ENCODE measurements at regions not wholly inside any gene's neighbourhood (a gene's known extent, or its start where the extent isn't known, plus 50 kb on each side); places are given as distances from the start of the nearest gene placed in this dataset.

DNA sequence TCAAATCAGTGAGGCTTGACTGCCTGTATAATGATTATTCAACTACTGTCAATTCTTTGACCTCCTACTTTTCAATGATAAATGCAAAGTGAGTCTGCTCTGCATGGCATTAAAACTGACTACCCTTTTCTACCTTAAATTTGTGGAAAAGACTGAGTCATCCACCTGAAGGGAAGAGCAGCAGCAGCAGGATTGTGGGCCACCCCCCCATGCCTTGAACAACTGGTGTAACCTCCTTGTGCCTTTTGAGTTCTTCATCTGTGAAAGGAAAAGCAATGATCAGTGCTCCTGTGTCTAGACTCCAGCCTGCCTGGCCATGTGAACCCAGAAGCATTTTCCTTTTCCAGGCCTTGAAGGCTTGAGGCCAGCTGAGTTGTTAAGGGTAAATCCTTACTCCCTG, 102.9 kb downstream of the OSR1 start:
- intact Hi-C loops (cut with DNase I): no loop called here
- no peak for ATAC-seq
- H3K4me1 ChIP-seq: peaks cover 0 to 9% (median 0%) of the 10 kb centered on the region in 12 donors
- H3K9me3 ChIP-seq: peaks cover 0 to 10% (median 0%) of the 10 kb centered on the region in 12 donors
- TF ChIP-seq POLR2A (IDR thresholded peaks at IDR 0.05): no peak
- TF ChIP-seq, protein P1, sequence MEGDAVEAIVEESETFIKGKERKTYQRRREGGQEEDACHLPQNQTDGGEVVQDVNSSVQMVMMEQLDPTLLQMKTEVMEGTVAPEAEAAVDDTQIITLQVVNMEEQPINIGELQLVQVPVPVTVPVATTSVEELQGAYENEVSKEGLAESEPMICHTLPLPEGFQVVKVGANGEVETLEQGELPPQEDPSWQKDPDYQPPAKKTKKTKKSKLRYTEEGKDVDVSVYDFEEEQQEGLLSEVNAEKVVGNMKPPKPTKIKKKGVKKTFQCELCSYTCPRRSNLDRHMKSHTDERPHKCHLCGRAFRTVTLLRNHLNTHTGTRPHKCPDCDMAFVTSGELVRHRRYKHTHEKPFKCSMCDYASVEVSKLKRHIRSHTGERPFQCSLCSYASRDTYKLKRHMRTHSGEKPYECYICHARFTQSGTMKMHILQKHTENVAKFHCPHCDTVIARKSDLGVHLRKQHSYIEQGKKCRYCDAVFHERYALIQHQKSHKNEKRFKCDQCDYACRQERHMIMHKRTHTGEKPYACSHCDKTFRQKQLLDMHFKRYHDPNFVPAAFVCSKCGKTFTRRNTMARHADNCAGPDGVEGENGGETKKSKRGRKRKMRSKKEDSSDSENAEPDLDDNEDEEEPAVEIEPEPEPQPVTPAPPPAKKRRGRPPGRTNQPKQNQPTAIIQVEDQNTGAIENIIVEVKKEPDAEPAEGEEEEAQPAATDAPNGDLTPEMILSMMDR (IDR thresholded peaks at IDR 0.05): no peak
- H3K27ac ChIP-seq: no peak overlapping the region
- DNase-seq: no peak
- H3K27me3 ChIP-seq: no peaks in the 10 kb centered on the region
- no peaks in the 10 kb centered on the region for H3K36me3 ChIP-seq
- H3K4me3 ChIP-seq: no peak overlapping the region

DNA sequence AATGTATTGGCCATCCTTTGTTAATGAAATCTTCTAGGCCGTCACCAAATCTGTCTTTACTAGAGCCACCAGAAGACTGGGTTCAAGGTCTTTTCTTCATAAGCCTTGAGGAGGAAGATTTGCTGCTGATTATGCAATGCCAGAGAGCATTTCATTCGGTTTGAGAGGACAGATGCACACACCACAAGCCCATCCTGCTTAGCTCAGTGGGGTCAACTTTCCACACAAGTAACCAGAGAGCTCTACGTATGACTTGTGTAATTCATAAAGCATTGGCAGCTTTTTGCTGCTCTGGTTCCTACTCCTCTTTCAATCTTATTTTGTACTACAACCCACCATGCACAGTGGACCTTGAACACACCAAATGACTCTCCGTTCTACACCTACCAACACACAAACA, 106.9 kb downstream of the OSR1 start:
- no peak overlapping the region for H3K4me3 ChIP-seq
- peaks cover 0 to 10% (median 0%) of the 10 kb centered on the region in 12 donors for H3K4me1 ChIP-seq
- ATAC-seq (no peak), DNase-seq (no peak)
- WGBS, 4 donors: 81 to 86% (median 83%) methylated on average over 4 of the region's 4 CpGs
- no peak overlapping the region for H3K27ac ChIP-seq
- intact Hi-C loops (cut with DNase I): no loop called here
- H3K27me3 ChIP-seq: no peaks in the 10 kb centered on the region
- H3K36me3 ChIP-seq: no peaks in the 10 kb centered on the region
- no peak for TF ChIP-seq POLR2A (IDR thresholded peaks at IDR 0.05)
- TF ChIP-seq, protein P1 (IDR thresholded peaks at IDR 0.05): no peak
- no peaks in the 10 kb centered on the region for H3K9me3 ChIP-seq

DNA sequence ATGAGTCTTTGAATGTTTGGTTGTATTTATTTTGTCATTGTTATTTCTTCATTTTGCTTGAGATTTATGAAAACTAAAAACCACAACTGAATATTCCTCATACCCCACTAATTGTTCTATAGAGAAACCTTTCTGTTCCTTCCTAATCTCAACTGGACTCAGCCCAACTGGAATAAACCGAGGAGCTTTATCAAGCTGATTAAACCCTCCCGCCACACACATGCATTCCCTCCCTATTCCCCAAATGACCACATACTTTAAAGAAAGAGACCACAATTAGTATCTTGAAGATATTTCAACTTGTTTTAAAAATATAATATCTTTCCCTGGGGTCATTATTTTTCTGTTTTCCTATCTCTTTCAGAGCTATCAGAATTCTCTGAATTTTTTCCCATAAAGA, 107.5 kb downstream of the OSR1 start:
- H3K4me1 ChIP-seq: peaks cover 0 to 7% (median 0%) of the 10 kb centered on the region in 12 donors
- no peak overlapping the region for H3K4me3 ChIP-seq
- no peaks in the 10 kb centered on the region for H3K36me3 ChIP-seq
- no peaks in the 10 kb centered on the region for H3K9me3 ChIP-seq
- ATAC-seq (no peak), DNase-seq (no peak)
- WGBS, 4 donors: 15 to 33% (median 25%) methylated on average over 2 of the region's 2 CpGs
- intact Hi-C loops (cut with DNase I): no loop called here
- no peak overlapping the region for H3K27ac ChIP-seq
- TF ChIP-seq, protein P1 (IDR thresholded peaks at IDR 0.05): no peak
- no peak for TF ChIP-seq POLR2A (IDR thresholded peaks at IDR 0.05)
- H3K27me3 ChIP-seq: no peaks in the 10 kb centered on the region

DNA sequence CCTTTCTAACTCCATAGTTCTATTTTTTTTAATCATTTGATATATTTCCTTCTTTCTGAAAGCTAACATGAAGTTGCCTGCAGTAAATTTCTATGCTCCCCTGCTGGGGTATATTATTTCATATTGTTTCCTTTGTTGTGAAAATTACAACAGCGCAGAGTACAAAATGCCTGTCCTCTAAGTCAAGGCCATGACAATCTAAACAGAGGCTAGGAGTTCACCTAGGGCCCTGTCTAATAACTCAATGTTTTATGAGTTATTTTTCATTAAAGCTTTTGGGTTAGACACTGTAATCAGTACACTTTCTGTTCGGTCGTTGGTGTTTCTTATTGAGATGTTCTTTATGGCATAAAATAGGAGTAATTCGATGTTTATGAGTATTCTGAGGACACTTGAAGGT, 111.2 kb downstream of the OSR1 start:
- no peak overlapping the region for H3K4me3 ChIP-seq
- intact Hi-C loops (cut with DNase I): no loop called here
- H3K9me3 ChIP-seq: no peaks in the 10 kb centered on the region
- no peak overlapping the region for H3K27ac ChIP-seq
- ATAC-seq (no peak), DNase-seq (no peak)
- 70 to 95% (median 84%) methylated on average over 4 of the region's 4 CpGs for WGBS, 4 donors
- no peak for TF ChIP-seq POLR2A (IDR thresholded peaks at IDR 0.05)
- TF ChIP-seq, protein P1 (IDR thresholded peaks at IDR 0.05): no peak
- peaks cover 0 to 7% (median 0%) of the 10 kb centered on the region in 12 donors for H3K4me1 ChIP-seq
- no peaks in the 10 kb centered on the region for H3K27me3 ChIP-seq
- H3K36me3 ChIP-seq: no peaks in the 10 kb centered on the region

Measured in heart left ventricle (tissue), 16 donors.